ENCODE measurements at regions not wholly inside any gene's neighbourhood (a gene's known extent, or its start where the extent isn't known, plus 50 kb on each side); places are given as distances from the start of the nearest gene placed in this dataset.

DNA sequence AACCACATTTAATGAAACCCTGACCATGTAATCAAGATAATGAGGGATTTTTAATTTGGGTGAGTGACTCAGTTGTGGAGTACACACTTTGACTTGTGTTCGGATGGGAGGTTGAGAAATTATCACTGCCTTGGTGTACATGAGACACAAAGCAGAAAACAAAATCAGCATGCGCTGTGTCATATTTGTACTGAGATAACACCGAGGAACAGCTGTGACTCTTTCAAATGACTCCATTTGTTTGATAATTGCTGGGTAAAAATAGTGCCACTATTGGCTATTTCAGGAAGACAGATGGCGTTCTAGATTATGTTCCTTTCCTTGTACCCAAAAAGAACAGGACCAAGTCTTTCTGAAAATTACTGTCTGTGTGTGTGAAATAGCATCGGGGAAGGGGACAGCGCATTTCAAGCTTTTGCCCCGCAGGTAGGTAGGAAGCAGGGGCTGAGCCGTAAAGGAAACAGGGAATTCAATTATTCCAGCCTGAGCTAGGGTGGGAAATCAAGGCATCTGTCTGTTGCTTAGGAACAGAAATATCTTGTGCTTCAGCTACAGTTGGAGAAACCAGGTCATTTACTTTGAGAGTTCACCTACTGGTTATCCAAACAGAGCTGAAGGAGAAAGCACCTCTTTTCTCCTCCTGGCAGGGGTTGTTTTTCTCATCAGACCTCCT is 114.3 kb downstream of the SNAPC1 start:
- TF ChIP-seq, protein P1, sequence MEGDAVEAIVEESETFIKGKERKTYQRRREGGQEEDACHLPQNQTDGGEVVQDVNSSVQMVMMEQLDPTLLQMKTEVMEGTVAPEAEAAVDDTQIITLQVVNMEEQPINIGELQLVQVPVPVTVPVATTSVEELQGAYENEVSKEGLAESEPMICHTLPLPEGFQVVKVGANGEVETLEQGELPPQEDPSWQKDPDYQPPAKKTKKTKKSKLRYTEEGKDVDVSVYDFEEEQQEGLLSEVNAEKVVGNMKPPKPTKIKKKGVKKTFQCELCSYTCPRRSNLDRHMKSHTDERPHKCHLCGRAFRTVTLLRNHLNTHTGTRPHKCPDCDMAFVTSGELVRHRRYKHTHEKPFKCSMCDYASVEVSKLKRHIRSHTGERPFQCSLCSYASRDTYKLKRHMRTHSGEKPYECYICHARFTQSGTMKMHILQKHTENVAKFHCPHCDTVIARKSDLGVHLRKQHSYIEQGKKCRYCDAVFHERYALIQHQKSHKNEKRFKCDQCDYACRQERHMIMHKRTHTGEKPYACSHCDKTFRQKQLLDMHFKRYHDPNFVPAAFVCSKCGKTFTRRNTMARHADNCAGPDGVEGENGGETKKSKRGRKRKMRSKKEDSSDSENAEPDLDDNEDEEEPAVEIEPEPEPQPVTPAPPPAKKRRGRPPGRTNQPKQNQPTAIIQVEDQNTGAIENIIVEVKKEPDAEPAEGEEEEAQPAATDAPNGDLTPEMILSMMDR (IDR thresholded peaks at IDR 0.05) = no peak
- TF ChIP-seq POLR2A (IDR thresholded peaks at IDR 0.05) = no peak
